ENCODE measurements at regions not wholly inside any gene's neighbourhood (a gene's known extent, or its start where the extent isn't known, plus 50 kb on each side); places are given as distances from the start of the nearest gene placed in this dataset.

- no peak for DNase-seq (ENCODE audit: low spot score)
- Mint-ChIP-seq H3K4me3 (no peak overlapping the region), H3K9me3 (peaks cover 24% of the 10 kb centered on the region), H3K4me1 (peaks cover 6% of the 10 kb centered on the region; the same call in 1 of the 2 replicates), H3K27ac (no peak overlapping the region), H3K36me3 (peaks cover 10% of the 10 kb centered on the region), H3K27me3 (ENCODE audit: low read depth) (no peaks in the 10 kb centered on the region; the same call in 1 of the 2 replicates)
- no peak for TF ChIP-seq NFATC4 (CRISPR knock-in tag; IDR thresholded peaks at IDR 0.05)
- no peak for TF ChIP-seq ZSCAN18 (CRISPR knock-in tag; IDR thresholded peaks at IDR 0.05)
- no peak for TF ChIP-seq MYBL2 (CRISPR knock-in tag; IDR thresholded peaks at IDR 0.05)
- TF ChIP-seq ZNF121 (CRISPR knock-in tag; IDR thresholded peaks at IDR 0.05): no peak
- no peak for TF ChIP-seq GRHL2 (CRISPR knock-in tag; IDR thresholded peaks at IDR 0.05; ENCODE audit: insufficient replicate concordance, severe bottlenecking)
- no peak for TF ChIP-seq PRDM15 (CRISPR knock-in tag; IDR thresholded peaks at IDR 0.05)
- TF ChIP-seq ZNF425 (CRISPR knock-in tag; conservative IDR thresholded peaks at IDR 0.05): no peak
- TF ChIP-seq RELA (CRISPR knock-in tag; IDR thresholded peaks at IDR 0.05; ENCODE audit: borderline replicate concordance): no peak
- TF ChIP-seq USF2 (CRISPR knock-in tag; IDR thresholded peaks at IDR 0.05): no peak
- no peak for TF ChIP-seq ATF2 (CRISPR knock-in tag; IDR thresholded peaks at IDR 0.05; ENCODE audit: borderline replicate concordance, low read depth)
- TF ChIP-seq MXD4 (CRISPR knock-in tag; IDR thresholded peaks at IDR 0.05; ENCODE audit: borderline replicate concordance): no peak
- TF ChIP-seq SMAD4 (CRISPR knock-in tag; IDR thresholded peaks at IDR 0.05): no peak
- no peak for TF ChIP-seq SMAD3 (CRISPR knock-in tag; IDR thresholded peaks at IDR 0.05; ENCODE audit: borderline replicate concordance)
- TF ChIP-seq CDX4 (CRISPR knock-in tag; IDR thresholded peaks at IDR 0.05; ENCODE audit: borderline replicate concordance): no peak
- no peak for TF ChIP-seq ZNF138 (CRISPR knock-in tag; conservative IDR thresholded peaks at IDR 0.05)
- no peak for TF ChIP-seq ZNF232 (CRISPR knock-in tag; IDR thresholded peaks at IDR 0.05)
- TF ChIP-seq HMGXB4 (CRISPR knock-in tag; IDR thresholded peaks at IDR 0.05): no peak
- TF ChIP-seq ZBTB21 (CRISPR knock-in tag; IDR thresholded peaks at IDR 0.05; ENCODE audit: borderline replicate concordance): no peak
- no peak for TF ChIP-seq CREB1 (CRISPR knock-in tag; IDR thresholded peaks at IDR 0.05)
- POLR2A ChIA-PET: no interaction called here
- CTCF ChIA-PET: no interaction called here
- ATAC-seq: no peak
These were observed 415.9 kb upstream of the KCNMB2 start for GRCh38 chr3:178120367-178120766.
